Endothelial cell of umbilical vein (primary cell): ENCODE measurements at regions not wholly inside any gene's neighbourhood (a gene's known extent, or its start where the extent isn't known, plus 50 kb on each side); places are given as distances from the start of the nearest gene placed in this dataset.

Experiments
- BruUV-seq: library from RNA; stranded (reverse); fragments of 400-500 nt; replicated peaks from 2 replicates; lab custom pipeline; 2021; lab: Mats Ljungman, UMichigan
- CTCF ChIA-PET: fragments of 300-600, 350-600 bp; sonication (Branson Sonifier 250); formaldehyde crosslinking; loops from one replicate; lab custom pipeline; 2021; ENCODE audit warnings: antibody characterized with exemption, inconsistent platforms; lab: Charles Lee
- POLR2A ChIA-PET: fragments of 300-600, 350-600 bp; sonication (Branson Sonifier 250); formaldehyde crosslinking; loops from one replicate; lab custom pipeline; 2021; ENCODE audit warnings: antibody characterized with exemption, inconsistent platforms; lab: Charles Lee
- DNase-seq: peaks from one replicate; pipeline ENCODE4 v3.0.0-alpha.2; 2011; ENCODE audit warnings: low read depth, low spot score
- FAIRE-seq: peaks from 2 replicates; lab custom pipeline; 2011; peaks lifted over from hg19 to GRCh38; lab: Jason Lieb, UNC
- H2AFZ ChIP-seq: 2 replicates; pipeline ENCODE4 v1.6.0; 2012; ENCODE audit warnings: low read depth, low read length, control low read depth, inconsistent platforms
- H3K27ac ChIP-seq: 2 replicates; pipeline ENCODE4 v1.5.1; 2011; ENCODE audit warnings: low read depth, mild to moderate bottlenecking, control low read depth, low read length, moderate library complexity; ENCODE audit not compliant: insufficient read depth
- H3K27me3 ChIP-seq, 2 experiments: 2 replicates each; pipeline versions ENCODE4 v1.6.0 to v1.6.1; 2011; ENCODE audit warnings: low read length in 2 of 2, mixed read lengths in 1 of 2; ENCODE audit not compliant: control insufficient read depth in 2 of 2, insufficient read depth in 2 of 2
- H3K36me3 ChIP-seq, 2 experiments: 2 replicates in 1 of 2; 3 replicates in 1 of 2; pipeline ENCODE4 v1.5.1; 2011; ENCODE audit warnings: low read length in 2 of 2, mild to moderate bottlenecking in 1 of 2, moderate library complexity in 1 of 2; ENCODE audit not compliant: control insufficient read depth in 2 of 2, insufficient read depth in 2 of 2; ENCODE audit errors: extremely low read depth in 1 of 2
- H3K4me1 ChIP-seq: 3 replicates; pipeline ENCODE4 v1.5.1; 2011; ENCODE audit warnings: mild to moderate bottlenecking, low read length; ENCODE audit not compliant: control insufficient read depth, insufficient read depth; ENCODE audit errors: extremely low read depth
- H3K4me2 ChIP-seq: 2 replicates; pipeline ENCODE4 v1.6.1; 2011; ENCODE audit warnings: low read length, control low read depth, mixed read lengths; ENCODE audit not compliant: insufficient read depth
- H3K4me3 ChIP-seq, 3 experiments: fragments of 200-600 bp in 1 of 3; sonication (generic), shearing (Covaris generic) in 1 of 3; replicated peaks in 1 of 3; 2 replicates each; pipeline ENCODE4 v1.5.1; 2011 to 2016; ENCODE audit warnings: control low read depth in 3 of 3, low read length in 3 of 3, mild to moderate bottlenecking in 2 of 3, inconsistent platforms in 1 of 3, low read depth in 1 of 3, moderate library complexity in 1 of 3; ENCODE audit not compliant: insufficient read depth in 1 of 3
- H3K79me2 ChIP-seq: 2 replicates; pipeline ENCODE4 v1.6.0; 2012; ENCODE audit warnings: low read length, inconsistent platforms; ENCODE audit not compliant: control insufficient read depth, insufficient read depth
- H3K9ac ChIP-seq: replicated peaks from 2 replicates; pipeline ENCODE3; 2011; ENCODE audit warnings: low read length, control low read depth; ENCODE audit not compliant: insufficient read depth; ENCODE audit errors: extremely low read depth
- H3K9me1 ChIP-seq: replicated peaks from 3 replicates; pipeline ENCODE4 v1.6.0; 2011; ENCODE audit warnings: mild to moderate bottlenecking, low read length; ENCODE audit not compliant: control insufficient read depth, insufficient read depth; ENCODE audit errors: extremely low read depth
- H3K9me3 ChIP-seq: replicated peaks from 2 replicates; pipeline ENCODE4 v1.5.1; 2012; ENCODE audit warnings: low read length, inconsistent platforms; ENCODE audit not compliant: control insufficient read depth, insufficient read depth
- H4K20me1 ChIP-seq: replicated peaks from 2 replicates; pipeline ENCODE3; 2011; ENCODE audit warnings: mild to moderate bottlenecking, low read length; ENCODE audit not compliant: control insufficient read depth, insufficient read depth; ENCODE audit errors: extremely low read depth
- EZH2 ChIP-seq: IDR thresholded peaks from 2 replicates; pipeline ENCODE4 v1.6.1; 2012; ENCODE audit warnings: borderline replicate concordance, low read depth, mild to moderate bottlenecking, moderate library complexity, low read length, inconsistent platforms; ENCODE audit not compliant: severe bottlenecking
- FOS ChIP-seq: IDR thresholded peaks from 2 replicates; pipeline ENCODE4 v1.6.1; 2011; ENCODE audit warnings: mild to moderate bottlenecking, low read length, moderate library complexity, borderline replicate concordance; ENCODE audit not compliant: insufficient read depth
- GATA2 ChIP-seq: IDR thresholded peaks from 2 replicates; pipeline ENCODE4 v1.7.0; 2011; ENCODE audit warnings: low read depth, mild to moderate bottlenecking, moderate library complexity, mixed read lengths, low read length; ENCODE audit not compliant: insufficient read length, insufficient read depth
- JUN ChIP-seq: IDR thresholded peaks from 2 replicates; pipeline ENCODE4 v1.6.1; 2011; ENCODE audit warnings: borderline replicate concordance, low read depth; ENCODE audit not compliant: insufficient read length, insufficient read depth
- MYC ChIP-seq: IDR thresholded peaks from one replicate; pipeline ENCODE4 v1.6.1; 2011; ENCODE audit warnings: mild to moderate bottlenecking, low read depth, low read length
- POLR2A ChIP-seq: IDR thresholded peaks from 2 replicates; pipeline ENCODE4 v1.6.1; 2012; ENCODE audit warnings: low read depth, mild to moderate bottlenecking, control low read depth, low read length
- POLR2AphosphoS5 ChIP-seq: IDR thresholded peaks from 2 replicates; pipeline ENCODE4 v1.6.1; 2012; ENCODE audit warnings: low read depth, mild to moderate bottlenecking, control low read depth, low read length, moderate library complexity; ENCODE audit not compliant: insufficient read depth
- dilution Hi-C: fragments of 300-500 bp; cut with MboI; formaldehyde crosslinking; loops from one replicate; pipeline ENCODE4 v1.15.0; 2019; ENCODE audit warnings: low sequenced_read_pairs; ENCODE audit not compliant: extremely low pct_ligation_motif_present
- intact Hi-C: fragments of 100-400 bp; cut with micrococcal nuclease; formaldehyde crosslinking; loops from one replicate; pipeline ENCODE4 v1.10.0; 2022
- TF ChIP-seq, protein P1 (sequence below), 2 donors: IDR thresholded peaks; 1 replicate in 1 of 2; 2 replicates in 1 of 2; pipeline ENCODE4 v1.5.1; 2011; ENCODE audit warnings: low read length in 2 of 2, mild to moderate bottlenecking in 2 of 2, moderate library complexity in 2 of 2, control low read depth in 1 of 2, inconsistent platforms in 1 of 2, low read depth in 1 of 2; ENCODE audit not compliant: insufficient read depth in 1 of 2; ENCODE audit errors: extremely low read depth in 1 of 2
- TF ChIP-seq, protein P2 (sequence below): IDR thresholded peaks from 2 replicates; pipeline ENCODE4 v1.6.1; 2011; ENCODE audit not compliant: insufficient read depth, insufficient read length

DNA sequence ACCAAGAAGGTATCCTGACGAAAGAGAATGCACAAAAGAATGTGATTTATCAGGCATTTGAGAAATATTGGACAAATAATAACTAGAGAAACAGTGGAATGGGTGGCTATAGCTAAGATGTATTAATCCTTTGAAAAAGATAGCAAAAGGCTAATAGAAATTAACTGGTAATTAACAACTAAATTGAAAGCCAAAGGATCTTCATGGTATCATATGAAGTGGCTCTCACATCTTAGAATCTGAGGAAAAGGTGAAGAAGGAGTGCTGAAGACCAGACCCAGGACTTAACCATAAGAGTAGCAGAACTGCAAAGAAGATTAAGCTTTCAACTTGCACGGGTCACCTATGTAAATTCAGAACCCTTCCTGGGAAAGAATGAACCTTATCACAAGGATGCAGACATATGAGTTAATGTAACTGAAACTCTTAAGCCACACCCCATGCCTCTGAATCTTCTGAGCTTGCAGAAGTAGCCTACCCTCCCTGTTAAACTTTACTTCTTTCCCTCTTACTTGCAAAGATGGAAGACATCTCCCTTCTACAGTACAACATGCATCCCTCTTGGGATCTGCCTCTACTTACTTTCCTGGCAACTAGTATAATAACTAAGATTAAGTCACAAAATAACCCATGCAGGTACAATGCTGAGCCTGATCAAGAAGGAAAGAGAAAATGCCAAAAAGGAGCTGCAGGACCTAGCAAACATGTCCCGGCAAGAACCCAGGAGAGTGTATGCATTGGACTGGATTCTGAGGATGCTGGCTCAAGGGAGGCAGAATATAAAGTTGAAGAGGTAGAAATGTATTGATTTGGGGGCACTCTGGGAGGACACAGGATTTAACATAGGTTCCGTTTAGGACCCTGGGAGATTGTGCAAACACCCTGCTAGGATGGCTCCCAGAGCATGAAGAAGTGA, 395.5 kb upstream of the SLC30A5 start:
- intact Hi-C loops (no loop called here), dilution Hi-C loops (no loop called here)
- no peaks in the 10 kb centered on the region for H3K9me3 ChIP-seq
- H3K4me1 ChIP-seq: no peaks in the 10 kb centered on the region
- no peak overlapping the region for H3K27ac ChIP-seq
- CTCF ChIA-PET: no interaction called here
- H3K9ac ChIP-seq: no peak overlapping the region
- no TSS peak for BruUV-seq
- H3K4me3 ChIP-seq: no peak overlapping the region
- no peaks in the 10 kb centered on the region for H3K36me3 ChIP-seq
- no peak overlapping the region for H3K4me2 ChIP-seq
- no peaks in the 10 kb centered on the region for H4K20me1 ChIP-seq
- H3K27me3 ChIP-seq: no peaks in the 10 kb centered on the region
- no peak overlapping the region for H2AFZ ChIP-seq
- H3K9me1 ChIP-seq: no peaks in the 10 kb centered on the region
- DNase-seq: no peak
- FAIRE-seq: no peak
- no peaks in the 10 kb centered on the region for H3K79me2 ChIP-seq
- POLR2A ChIA-PET: no interaction called here
- TF ChIP-seq POLR2AphosphoS5: no peak
- TF ChIP-seq, protein P1, sequence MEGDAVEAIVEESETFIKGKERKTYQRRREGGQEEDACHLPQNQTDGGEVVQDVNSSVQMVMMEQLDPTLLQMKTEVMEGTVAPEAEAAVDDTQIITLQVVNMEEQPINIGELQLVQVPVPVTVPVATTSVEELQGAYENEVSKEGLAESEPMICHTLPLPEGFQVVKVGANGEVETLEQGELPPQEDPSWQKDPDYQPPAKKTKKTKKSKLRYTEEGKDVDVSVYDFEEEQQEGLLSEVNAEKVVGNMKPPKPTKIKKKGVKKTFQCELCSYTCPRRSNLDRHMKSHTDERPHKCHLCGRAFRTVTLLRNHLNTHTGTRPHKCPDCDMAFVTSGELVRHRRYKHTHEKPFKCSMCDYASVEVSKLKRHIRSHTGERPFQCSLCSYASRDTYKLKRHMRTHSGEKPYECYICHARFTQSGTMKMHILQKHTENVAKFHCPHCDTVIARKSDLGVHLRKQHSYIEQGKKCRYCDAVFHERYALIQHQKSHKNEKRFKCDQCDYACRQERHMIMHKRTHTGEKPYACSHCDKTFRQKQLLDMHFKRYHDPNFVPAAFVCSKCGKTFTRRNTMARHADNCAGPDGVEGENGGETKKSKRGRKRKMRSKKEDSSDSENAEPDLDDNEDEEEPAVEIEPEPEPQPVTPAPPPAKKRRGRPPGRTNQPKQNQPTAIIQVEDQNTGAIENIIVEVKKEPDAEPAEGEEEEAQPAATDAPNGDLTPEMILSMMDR (IDR thresholded peaks at IDR 0.05; ENCODE audit: extremely low read depth in 1 of 2, insufficient read depth in 1 of 2, low read depth in 1 of 2, low read length in 2 of 2): no peak
- TF ChIP-seq, protein P2, sequence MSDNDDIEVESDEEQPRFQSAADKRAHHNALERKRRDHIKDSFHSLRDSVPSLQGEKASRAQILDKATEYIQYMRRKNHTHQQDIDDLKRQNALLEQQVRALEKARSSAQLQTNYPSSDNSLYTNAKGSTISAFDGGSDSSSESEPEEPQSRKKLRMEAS: no peak
- TF ChIP-seq POLR2A: no peak
- TF ChIP-seq FOS: no peak
- TF ChIP-seq GATA2: no peak
- no peak for TF ChIP-seq EZH2
- no peak for TF ChIP-seq MYC
- no peak for TF ChIP-seq JUN
